ENCODE measurements at regions not wholly inside any gene's neighbourhood (a gene's known extent, or its start where the extent isn't known, plus 50 kb on each side); places are given as distances from the start of the nearest gene placed in this dataset.

- no peak overlapping the region for H3K56ac ChIP-seq (replicated peaks; ENCODE audit: insufficient read length, low read depth, low read length)
- no peak overlapping the region for H3K27ac ChIP-seq (ENCODE audit: low read depth, low read length)
- H2BK5ac ChIP-seq (ENCODE audit: low read depth, low read length) = no peak overlapping the region
- H3K4me1 ChIP-seq (replicated peaks in 1 of 4; ENCODE audit: control insufficient read depth in 3 of 4, insufficient read depth in 4 of 4, low read length in 3 of 4) = no peaks in the 10 kb centered on the region
- H2BK20ac ChIP-seq (ENCODE audit: low read length) = no peak overlapping the region
- no peaks in the 10 kb centered on the region for H3K23me2 ChIP-seq (ENCODE audit: low read depth, low read length)
- H3K9ac ChIP-seq (replicated peaks in 1 of 4; ENCODE audit: extremely low read depth in 1 of 4, low read depth in 3 of 4, low read length in 3 of 4) = no peak overlapping the region
- FAIRE-seq (no peak), DNase-seq (ENCODE audit: low read depth in 1 of 2, low spot score in 2 of 2) (no peak)
- no peak overlapping the region for H3K4me2 ChIP-seq (ENCODE audit: insufficient read depth in 1 of 2, low read depth in 2 of 2, low read length in 2 of 2)
- H3K18ac ChIP-seq (ENCODE audit: extremely low read depth, low read length) = no peak overlapping the region
- no peaks in the 10 kb centered on the region for H4K20me1 ChIP-seq (replicated peaks in 1 of 2; ENCODE audit: control insufficient read depth in 1 of 2, insufficient read depth in 2 of 2, low read length in 2 of 2)
- H4K91ac ChIP-seq (replicated peaks; ENCODE audit: insufficient read length, low read length) = no peak overlapping the region
- no peak overlapping the region for H3K4ac ChIP-seq (replicated peaks; ENCODE audit: insufficient read length, low read depth, low read length)
- H3K79me2 ChIP-seq (ENCODE audit: control insufficient read depth in 1 of 2, insufficient read depth in 2 of 2, low read length in 2 of 2) = no peaks in the 10 kb centered on the region
- no peak overlapping the region for H2BK15ac ChIP-seq (ENCODE audit: low read length)
- no peaks in the 10 kb centered on the region for H3K79me1 ChIP-seq (ENCODE audit: low read depth, low read length)
- no peak overlapping the region for H2BK12ac ChIP-seq (ENCODE audit: low read depth, low read length)
- no peak overlapping the region for H3K14ac ChIP-seq (ENCODE audit: insufficient read length)
- no peaks in the 10 kb centered on the region for H3K9me3 ChIP-seq (ENCODE audit: insufficient read depth in 2 of 2, low read depth in 1 of 2, low read length in 1 of 2)
- no peak overlapping the region for H4K8ac ChIP-seq (ENCODE audit: extremely low read depth, insufficient read depth, low read length)
- no peak overlapping the region for H3K23ac ChIP-seq (ENCODE audit: insufficient read length)
- H3K36me3 ChIP-seq (ENCODE audit: control insufficient read depth in 2 of 4, insufficient read depth in 4 of 4, low read length in 3 of 4) = no peaks in the 10 kb centered on the region
- no peak overlapping the region for H2BK120ac ChIP-seq (replicated peaks; ENCODE audit: low read depth, low read length)
- H2AFZ ChIP-seq (ENCODE audit: low read length) = no peak overlapping the region
- POLR2A ChIA-PET (ENCODE audit: partially characterized antibody) = no interaction called here
- H2AK5ac ChIP-seq (ENCODE audit: low read depth, low read length) = no peak overlapping the region
- H3K4me3 ChIP-seq (ENCODE audit: extremely low read depth in 1 of 4, insufficient read depth in 2 of 4, low read depth in 3 of 4, low read length in 4 of 4) = no peak overlapping the region
- no peaks in the 10 kb centered on the region for H3K27me3 ChIP-seq (replicated peaks in 1 of 4; ENCODE audit: control insufficient read depth in 3 of 4, extremely low read depth in 1 of 4, insufficient read depth in 3 of 4, low read length in 3 of 4)
- H4K5ac ChIP-seq (ENCODE audit: insufficient read length, low read depth, low read length) = no peak overlapping the region
- CTCF ChIA-PET (ENCODE audit: partially characterized antibody) = no interaction called here
- TF ChIP-seq JUND (IDR thresholded peaks at IDR 0.05; ENCODE audit: low read length) = no peak
- no peak for TF ChIP-seq BCL11A (IDR thresholded peaks at IDR 0.05; ENCODE audit: low read depth in 2 of 2, low read length in 2 of 2)
- no peak for TF ChIP-seq SUZ12 (IDR thresholded peaks at IDR 0.05; ENCODE audit: low read length)
Measured at GRCh38 chr4:170691168-170691567, 601.4 kb upstream of the AADAT start.
